ENCODE measurements at regions not wholly inside any gene's neighbourhood (a gene's known extent, or its start where the extent isn't known, plus 50 kb on each side); places are given as distances from the start of the nearest gene placed in this dataset.

DNA sequence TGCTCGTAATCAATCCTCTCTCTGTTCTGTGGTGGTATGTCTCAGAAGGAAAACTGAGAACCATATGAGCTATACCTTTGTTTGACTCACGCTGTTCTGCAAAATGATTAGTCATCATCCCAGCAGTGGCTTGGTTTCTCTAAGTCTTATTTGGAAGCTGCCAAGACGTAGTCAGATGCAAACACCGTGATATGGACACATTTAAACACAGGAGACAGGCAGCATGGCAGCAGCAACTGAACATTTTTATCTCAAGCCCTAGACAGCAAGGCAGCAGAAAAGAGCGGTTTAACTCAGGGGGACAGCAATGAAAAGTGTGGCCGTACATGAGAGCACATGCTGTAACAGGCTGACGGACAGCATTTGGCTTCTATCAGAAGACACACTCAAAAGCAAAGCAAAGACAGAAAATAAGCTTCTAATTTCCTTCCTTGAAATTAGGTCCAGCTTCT lies 1295.1 kb downstream of the EPHA7 start:
- TF ChIP-seq, protein P1, sequence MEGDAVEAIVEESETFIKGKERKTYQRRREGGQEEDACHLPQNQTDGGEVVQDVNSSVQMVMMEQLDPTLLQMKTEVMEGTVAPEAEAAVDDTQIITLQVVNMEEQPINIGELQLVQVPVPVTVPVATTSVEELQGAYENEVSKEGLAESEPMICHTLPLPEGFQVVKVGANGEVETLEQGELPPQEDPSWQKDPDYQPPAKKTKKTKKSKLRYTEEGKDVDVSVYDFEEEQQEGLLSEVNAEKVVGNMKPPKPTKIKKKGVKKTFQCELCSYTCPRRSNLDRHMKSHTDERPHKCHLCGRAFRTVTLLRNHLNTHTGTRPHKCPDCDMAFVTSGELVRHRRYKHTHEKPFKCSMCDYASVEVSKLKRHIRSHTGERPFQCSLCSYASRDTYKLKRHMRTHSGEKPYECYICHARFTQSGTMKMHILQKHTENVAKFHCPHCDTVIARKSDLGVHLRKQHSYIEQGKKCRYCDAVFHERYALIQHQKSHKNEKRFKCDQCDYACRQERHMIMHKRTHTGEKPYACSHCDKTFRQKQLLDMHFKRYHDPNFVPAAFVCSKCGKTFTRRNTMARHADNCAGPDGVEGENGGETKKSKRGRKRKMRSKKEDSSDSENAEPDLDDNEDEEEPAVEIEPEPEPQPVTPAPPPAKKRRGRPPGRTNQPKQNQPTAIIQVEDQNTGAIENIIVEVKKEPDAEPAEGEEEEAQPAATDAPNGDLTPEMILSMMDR (IDR thresholded peaks at IDR 0.05) = no peak
- no peak for TF ChIP-seq POLR2A (IDR thresholded peaks at IDR 0.05)
